Spleen (tissue), 11 donors: ENCODE measurements at regions not wholly inside any gene's neighbourhood (a gene's known extent, or its start where the extent isn't known, plus 50 kb on each side); places are given as distances from the start of the nearest gene placed in this dataset.

Experiments
- DNase-seq: peaks from one replicate; pipeline ENCODE4 v3.0.0-alpha.2; 2020
- H3K27ac ChIP-seq, 8 donors: fragments of 200-600 bp; sonication (generic) in 7 of 8; 1 replicate in 4 of 8; 2 replicates in 4 of 8; pipeline versions ENCODE4 v1.5.0 to v1.8.0; 2016 to 2021; ENCODE audit warnings: inconsistent platforms in 4 of 8, mild to moderate bottlenecking in 4 of 8, moderate library complexity in 1 of 8
- H3K27me3 ChIP-seq, 7 donors: fragments of 200-600 bp; sonication (generic) in 6 of 7; replicated peaks in 1 of 7; 1 replicate in 4 of 7; 2 replicates in 3 of 7; pipeline versions ENCODE4 v1.5.0 to v1.8.0; 2016 to 2021; ENCODE audit warnings: inconsistent platforms in 3 of 7, mild to moderate bottlenecking in 1 of 7
- H3K36me3 ChIP-seq, 6 donors: fragments of 200-600 bp; sonication (generic) in 5 of 6; 1 replicate in 4 of 6; 2 replicates in 2 of 6; pipeline versions ENCODE4 v1.5.0 to v1.8.0; 2016 to 2021; ENCODE audit warnings: inconsistent platforms in 2 of 6
- H3K4me1 ChIP-seq, 6 donors: fragments of 200-600 bp; sonication (generic) in 5 of 6; 1 replicate in 3 of 6; 2 replicates in 3 of 6; pipeline versions ENCODE4 v1.5.0 to v1.8.0; 2016 to 2021; ENCODE audit warnings: inconsistent platforms in 3 of 6
- H3K4me3 ChIP-seq, 8 donors: fragments of 200-600 bp; sonication (generic) in 7 of 8; 1 replicate in 4 of 8; 2 replicates in 4 of 8; pipeline versions ENCODE4 v1.5.0 to v1.8.0; 2016 to 2021; ENCODE audit warnings: inconsistent platforms in 4 of 8, mild to moderate bottlenecking in 4 of 8, moderate library complexity in 2 of 8
- H3K9me3 ChIP-seq, 8 donors: fragments of 200-600 bp; sonication (generic) in 7 of 8; 1 replicate in 4 of 8; 2 replicates in 4 of 8; pipeline versions ENCODE4 v1.5.0 to v1.8.0; 2016 to 2021; ENCODE audit warnings: inconsistent platforms in 4 of 8
- CTCF ChIP-seq, 11 experiments: fragments of 200-600 bp in 7 of 11; fragments of 450-650 bp in 4 of 11; sonication (generic) in 4 of 11; IDR thresholded peaks in 8 of 11; conservative IDR thresholded peaks in 3 of 11; 1 replicate in 7 of 11; 2 replicates in 4 of 11; pipeline versions ENCODE4 v1.4.0 to v1.8.0; 2016 to 2021; ENCODE audit warnings: antibody characterized with exemption in 11 of 11, inconsistent platforms in 4 of 11, mild to moderate bottlenecking in 1 of 11
- POLR2A ChIP-seq, 3 donors: fragments of 450-650 bp; IDR thresholded peaks; one replicate each; pipeline ENCODE4 v1.5.1; 2017; ENCODE audit warnings: antibody characterized with exemption in 3 of 3, mild to moderate bottlenecking in 1 of 3
- POLR2AphosphoS5 ChIP-seq, 3 donors: sonication (generic); formaldehyde crosslinking; IDR thresholded peaks; one replicate each; pipeline ENCODE4 v1.5.1; 2017; ENCODE audit warnings: antibody characterized with exemption in 3 of 3
- WGBS, 5 donors: extraction: QIAGEN DNeasy Blood & Tissue Kit in 3 of 5; methylation state at CpG; one replicate each; pipeline versions ENCODE4 v1.1.5 to v1.1.7; 2013 to 2018; 5-methylcytosine and 5-hydroxymethylcytosine counted together
- intact Hi-C: fragments of 100-400 bp; cut with DNase I; formaldehyde crosslinking; loops from one replicate; pipeline ENCODE4 v1.15.0; 2023; ENCODE audit warnings: low total_unique reads
- donor health status: healthy with polysubstance abuse.
- donor health status: DM: no; HTN: no; CAD: no; lungs with moderate emphysema.
- donor health status: DM: no; HTN: no; CAD: no.
- donor health status: Bipolar disorder and iron deficiency.
- donor health status: healthy.
- donor health status: DM: no; HTN: no; CAD: no.
- donor health status: DM: yes; HTN: yes; CAD: no.

- no peak overlapping the region for H3K4me3 ChIP-seq
- H3K9me3 ChIP-seq: no peaks in the 10 kb centered on the region
- no peak for TF ChIP-seq CTCF (IDR thresholded peaks at IDR 0.05 in 8 of 11, conservative IDR thresholded peaks at IDR 0.05 in 3 of 11)
- TF ChIP-seq POLR2A (IDR thresholded peaks at IDR 0.05): no peak
- TF ChIP-seq POLR2AphosphoS5 (IDR thresholded peaks at IDR 0.05): no peak
- H3K27ac ChIP-seq: no peak overlapping the region
- WGBS, 5 donors: 72 to 82% (median 76%) methylated on average over 8 of the region's 8 CpGs
- no peaks in the 10 kb centered on the region for H3K36me3 ChIP-seq
- H3K27me3 ChIP-seq: no peaks in the 10 kb centered on the region
- no peak for DNase-seq
- intact Hi-C loops: no loop called here
- no peaks in the 10 kb centered on the region for H3K4me1 ChIP-seq
Measured at GRCh38 chr3:40886660-40887425, 312.5 kb upstream of the CTNNB1 start.

DNA sequence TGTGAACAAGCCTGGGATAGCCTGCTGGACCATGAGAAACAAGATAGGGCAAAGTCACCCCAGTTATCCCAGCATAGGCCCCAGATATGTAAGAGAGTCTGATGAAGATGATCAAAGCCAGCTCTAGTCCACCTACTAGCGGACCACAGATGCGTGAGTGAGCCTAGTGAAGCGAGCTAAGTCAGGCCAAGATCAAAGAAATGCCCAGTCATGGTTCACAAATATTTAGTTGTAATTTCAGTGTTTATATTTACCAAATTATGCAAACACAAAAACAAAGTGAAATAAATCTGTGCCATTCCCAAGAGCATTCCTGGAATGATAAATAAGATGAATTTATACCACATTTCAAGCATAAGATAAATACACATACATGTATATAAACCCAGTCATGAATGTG, 308.1 kb upstream of the CTNNB1 start:
- intact Hi-C loops: no loop called here
- TF ChIP-seq CTCF (IDR thresholded peaks at IDR 0.05 in 8 of 11, conservative IDR thresholded peaks at IDR 0.05 in 3 of 11) (no peak), POLR2A (IDR thresholded peaks at IDR 0.05) (no peak), POLR2AphosphoS5 (IDR thresholded peaks at IDR 0.05) (no peak)

GRCh38 chr3:40895109-40895508, 304.2 kb upstream of the CTNNB1 start:
- WGBS, 5 donors: 74 to 85% (median 78%) methylated on average over 4 of the region's 4 CpGs
- H3K27ac ChIP-seq: no peak overlapping the region
- no peaks in the 10 kb centered on the region for H3K36me3 ChIP-seq
- H3K9me3 ChIP-seq: no peaks in the 10 kb centered on the region
- H3K4me3 ChIP-seq: no peak overlapping the region
- H3K27me3 ChIP-seq: no peaks in the 10 kb centered on the region
- no peak for TF ChIP-seq POLR2A (IDR thresholded peaks at IDR 0.05)
- no peak for TF ChIP-seq CTCF (IDR thresholded peaks at IDR 0.05 in 8 of 11, conservative IDR thresholded peaks at IDR 0.05 in 3 of 11)
- TF ChIP-seq POLR2AphosphoS5 (IDR thresholded peaks at IDR 0.05): no peak
- intact Hi-C loops: no loop called here
- H3K4me1 ChIP-seq: no peaks in the 10 kb centered on the region
- DNase-seq: no peak

More for the DNA sequence above, 308.1 kb upstream of the CTNNB1 start:
- H3K9me3 ChIP-seq: no peaks in the 10 kb centered on the region
- no peak for DNase-seq
- H3K4me3 ChIP-seq: no peak overlapping the region
- H3K4me1 ChIP-seq: no peaks in the 10 kb centered on the region
- H3K27ac ChIP-seq: no peak overlapping the region
- 94 to 99% (median 98%) methylated on average over 3 of the region's 3 CpGs for WGBS, 5 donors
- H3K27me3 ChIP-seq: no peaks in the 10 kb centered on the region
- no peaks in the 10 kb centered on the region for H3K36me3 ChIP-seq

DNA sequence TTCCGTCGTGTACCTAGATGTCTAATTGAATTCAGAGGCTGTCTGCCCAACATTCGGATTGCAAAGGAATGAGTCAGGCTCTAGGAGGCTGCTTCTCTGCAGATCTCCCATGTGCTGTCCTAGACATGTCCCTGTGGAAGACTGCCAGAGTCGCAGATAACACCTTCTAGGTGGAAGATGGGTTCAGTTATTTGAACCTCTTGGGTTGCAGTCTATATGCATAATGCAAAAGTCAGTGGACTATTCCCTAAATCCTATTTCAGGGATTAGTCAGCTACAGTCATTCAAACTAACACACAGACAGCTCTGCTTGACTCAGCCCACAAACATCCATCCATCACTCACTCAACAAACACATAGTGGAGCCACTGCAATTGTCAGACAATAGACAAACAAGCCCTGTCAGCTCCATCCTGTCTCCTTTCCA, 300.0 kb upstream of the CTNNB1 start:
- H3K4me3 ChIP-seq: no peak overlapping the region
- WGBS, 5 donors: 73 to 87% (median 78%) methylated on average over 4 of the region's 4 CpGs
- TF ChIP-seq POLR2A (IDR thresholded peaks at IDR 0.05) (no peak), CTCF (IDR thresholded peaks at IDR 0.05 in 8 of 11, conservative IDR thresholded peaks at IDR 0.05 in 3 of 11) (no peak), POLR2AphosphoS5 (IDR thresholded peaks at IDR 0.05) (no peak)
- DNase-seq: no peak
- intact Hi-C loops: no loop called here
- H3K4me1 ChIP-seq: no peaks in the 10 kb centered on the region
- H3K27ac ChIP-seq: no peak overlapping the region
- no peaks in the 10 kb centered on the region for H3K36me3 ChIP-seq
- no peaks in the 10 kb centered on the region for H3K27me3 ChIP-seq
- H3K9me3 ChIP-seq: no peaks in the 10 kb centered on the region
